Body of pancreas (tissue), 4 donors: ENCODE measurements at regions not wholly inside any gene's neighbourhood (a gene's known extent, or its start where the extent isn't known, plus 50 kb on each side); places are given as distances from the start of the nearest gene placed in this dataset.

Source experiments
- ATAC-seq: fragments of 150-250 bp; one replicate; pipeline ENCODE4 v1.9.1; 2016
- DNase-seq, 4 donors: peaks; one replicate each; pipeline ENCODE4 v3.0.0-alpha.2; 2019
- H3K27ac ChIP-seq, 4 donors: fragments of 200-600 bp; sonication (generic); 1 replicate in 3 of 4; 2 replicates in 1 of 4; pipeline versions ENCODE4 v1.5.1 to v1.6.1; 2016 to 2019; ENCODE audit warnings: mild to moderate bottlenecking in 1 of 4, mixed read lengths in 1 of 4, moderate library complexity in 1 of 4
- H3K27me3 ChIP-seq, 2 donors: fragments of 200-600 bp; sonication (generic); one replicate each; pipeline ENCODE4 v1.6.0; 2016; ENCODE audit warnings: mild to moderate bottlenecking in 1 of 2
- H3K36me3 ChIP-seq, 2 donors: fragments of 200-600 bp; sonication (generic); replicated peaks in 1 of 2; 2 replicates each; pipeline ENCODE4 v1.5.1; 2016; ENCODE audit warnings: low read depth in 2 of 2; ENCODE audit not compliant: insufficient read depth in 1 of 2
- H3K4me1 ChIP-seq: fragments of 200-600 bp; sonication (generic); one replicate; pipeline ENCODE4 v1.6.0; 2016
- H3K4me3 ChIP-seq, 2 donors: fragments of 200-600 bp; sonication (generic); 1 replicate in 1 of 2; 2 replicates in 1 of 2; pipeline ENCODE4 v1.5.1; 2016 to 2019
- H3K9me3 ChIP-seq, 3 donors: fragments of 200-600 bp; sonication (generic); 1 replicate in 2 of 3; 2 replicates in 1 of 3; pipeline ENCODE4 v1.5.1; 2016
- POLR2A ChIP-seq, 3 donors: fragments of 450-650 bp; IDR thresholded peaks; one replicate each; pipeline ENCODE4 v1.6.1; 2016; ENCODE audit warnings: antibody characterized with exemption in 3 of 3, mild to moderate bottlenecking in 2 of 3
- WGBS, 2 donors: methylation state at CpG; one replicate each; pipeline ENCODE4 v1.1.5; 2017; 5-methylcytosine and 5-hydroxymethylcytosine counted together
- intact Hi-C: fragments of 100-400 bp; cut with DNase I; formaldehyde crosslinking; loops from one replicate; pipeline ENCODE4 v1.15.1; 2023
- TF ChIP-seq, protein P1 (sequence below), 7 experiments: fragments of 450-650 bp in 4 of 7; fragments of 200-600 bp in 3 of 7; sonication (generic) in 3 of 7; IDR thresholded peaks; one replicate each; pipeline ENCODE4 v1.5.1; 2016 to 2019; ENCODE audit warnings: antibody characterized with exemption in 7 of 7

DNA sequence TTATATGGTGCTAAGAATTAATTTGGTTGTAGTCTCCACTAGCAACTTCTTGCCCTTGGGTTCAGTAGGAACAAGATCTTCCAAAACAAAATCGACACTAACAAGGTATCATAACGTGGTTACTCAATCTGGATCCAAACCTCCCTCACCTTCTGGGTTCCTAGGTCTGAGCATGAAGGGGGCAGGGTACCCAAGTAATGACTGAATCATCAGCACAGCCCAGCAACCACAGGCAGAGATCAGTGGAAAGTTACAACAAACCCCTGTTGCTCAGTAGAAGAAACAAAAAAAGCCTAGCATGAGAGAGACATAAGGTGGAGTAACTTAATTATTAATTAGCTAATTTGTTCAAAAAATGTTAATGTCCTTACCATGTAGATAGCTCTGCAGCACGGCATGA is 221.4 kb downstream of the BLID start:
- WGBS, 2 donors, result 47 to 74% methylated on average over 3 of the region's 3 CpGs
- no peak for ATAC-seq
- no peak overlapping the region for H3K4me3 ChIP-seq
- intact Hi-C loops, result no loop called here
- H3K9me3 ChIP-seq, result no peaks in the 10 kb centered on the region
- no peaks in the 10 kb centered on the region for H3K36me3 ChIP-seq
- H3K27ac ChIP-seq, result no peak overlapping the region
- H3K4me1 ChIP-seq, result no peaks in the 10 kb centered on the region
- no peak for DNase-seq
- TF ChIP-seq, protein P1, sequence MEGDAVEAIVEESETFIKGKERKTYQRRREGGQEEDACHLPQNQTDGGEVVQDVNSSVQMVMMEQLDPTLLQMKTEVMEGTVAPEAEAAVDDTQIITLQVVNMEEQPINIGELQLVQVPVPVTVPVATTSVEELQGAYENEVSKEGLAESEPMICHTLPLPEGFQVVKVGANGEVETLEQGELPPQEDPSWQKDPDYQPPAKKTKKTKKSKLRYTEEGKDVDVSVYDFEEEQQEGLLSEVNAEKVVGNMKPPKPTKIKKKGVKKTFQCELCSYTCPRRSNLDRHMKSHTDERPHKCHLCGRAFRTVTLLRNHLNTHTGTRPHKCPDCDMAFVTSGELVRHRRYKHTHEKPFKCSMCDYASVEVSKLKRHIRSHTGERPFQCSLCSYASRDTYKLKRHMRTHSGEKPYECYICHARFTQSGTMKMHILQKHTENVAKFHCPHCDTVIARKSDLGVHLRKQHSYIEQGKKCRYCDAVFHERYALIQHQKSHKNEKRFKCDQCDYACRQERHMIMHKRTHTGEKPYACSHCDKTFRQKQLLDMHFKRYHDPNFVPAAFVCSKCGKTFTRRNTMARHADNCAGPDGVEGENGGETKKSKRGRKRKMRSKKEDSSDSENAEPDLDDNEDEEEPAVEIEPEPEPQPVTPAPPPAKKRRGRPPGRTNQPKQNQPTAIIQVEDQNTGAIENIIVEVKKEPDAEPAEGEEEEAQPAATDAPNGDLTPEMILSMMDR (IDR thresholded peaks at IDR 0.05), result no peak
- TF ChIP-seq POLR2A (IDR thresholded peaks at IDR 0.05), result no peak
- H3K27me3 ChIP-seq, result no peaks in the 10 kb centered on the region

DNA sequence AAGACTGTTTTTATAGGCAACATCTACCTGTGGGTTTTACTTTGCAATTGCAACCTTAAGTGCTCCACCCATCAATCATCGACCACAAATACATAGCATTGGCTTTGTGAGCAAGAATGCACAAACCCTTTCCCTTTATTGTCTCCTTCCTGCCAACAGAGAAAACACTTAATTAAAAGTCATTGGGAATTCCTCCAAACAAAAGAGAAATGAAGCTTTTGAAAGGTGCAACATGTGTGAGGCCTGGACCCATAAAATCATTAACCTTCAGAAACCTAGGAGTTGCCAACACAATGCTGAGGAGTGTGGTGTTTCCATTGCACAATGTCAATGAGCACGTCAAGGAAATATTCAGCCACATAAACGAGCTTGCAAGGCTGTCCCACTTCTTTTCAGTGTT is 223.2 kb downstream of the BLID start:
- DNase-seq, result no peak
- intact Hi-C loops, result no loop called here

DNA sequence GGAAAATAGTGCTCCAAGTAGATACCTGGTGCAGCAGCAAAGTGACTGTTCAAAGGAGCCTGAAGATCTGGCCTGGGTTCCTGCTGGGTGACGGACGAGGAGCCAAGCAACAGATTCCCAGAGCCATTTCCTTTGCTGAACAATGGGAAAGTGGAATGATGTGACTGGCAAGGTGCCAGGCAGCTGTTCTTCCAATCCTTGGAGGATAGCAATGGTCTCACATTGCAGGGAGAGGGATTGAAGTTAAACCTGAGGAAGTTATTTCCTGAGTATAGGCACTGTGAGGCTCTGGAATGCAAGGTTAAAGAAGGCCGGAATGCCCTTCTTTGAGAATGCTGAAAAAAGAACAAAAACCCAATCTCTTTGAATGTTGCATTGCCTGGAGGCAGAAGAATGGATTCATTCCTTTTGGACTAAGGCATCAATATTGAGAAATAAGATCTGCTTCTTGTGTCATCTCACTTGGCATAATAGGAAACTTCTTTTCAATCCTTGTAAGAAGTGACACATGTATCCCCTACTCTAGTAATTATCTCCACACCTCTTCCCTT is 223.8 kb downstream of the BLID start:
- Histone ChIP-seq H3K9me3 (no peaks in the 10 kb centered on the region), H3K4me3 (no peak overlapping the region), H3K27me3 (no peaks in the 10 kb centered on the region), H3K27ac (no peak overlapping the region), H3K4me1 (no peaks in the 10 kb centered on the region), H3K36me3 (no peaks in the 10 kb centered on the region)
- intact Hi-C loops, result no loop called here
- ATAC-seq (no peak), DNase-seq (no peak)
- TF ChIP-seq POLR2A (IDR thresholded peaks at IDR 0.05), result no peak
- TF ChIP-seq, protein P1 (IDR thresholded peaks at IDR 0.05), result no peak
- WGBS, 2 donors, result 39 to 55% methylated on average over 3 of the region's 3 CpGs

More for the DNA sequence above, 223.2 kb downstream of the BLID start:
- ATAC-seq, result no peak
- H3K36me3 ChIP-seq, result no peaks in the 10 kb centered on the region
- WGBS, 2 donors, result 26 to 36% methylated on average over 3 of the region's 3 CpGs
- H3K27ac ChIP-seq, result no peak overlapping the region
- H3K4me1 ChIP-seq, result no peaks in the 10 kb centered on the region
- no peak overlapping the region for H3K4me3 ChIP-seq
- TF ChIP-seq POLR2A (IDR thresholded peaks at IDR 0.05), result no peak
- TF ChIP-seq, protein P1 (IDR thresholded peaks at IDR 0.05), result no peak
- H3K9me3 ChIP-seq, result no peaks in the 10 kb centered on the region
- H3K27me3 ChIP-seq, result no peaks in the 10 kb centered on the region

DNA sequence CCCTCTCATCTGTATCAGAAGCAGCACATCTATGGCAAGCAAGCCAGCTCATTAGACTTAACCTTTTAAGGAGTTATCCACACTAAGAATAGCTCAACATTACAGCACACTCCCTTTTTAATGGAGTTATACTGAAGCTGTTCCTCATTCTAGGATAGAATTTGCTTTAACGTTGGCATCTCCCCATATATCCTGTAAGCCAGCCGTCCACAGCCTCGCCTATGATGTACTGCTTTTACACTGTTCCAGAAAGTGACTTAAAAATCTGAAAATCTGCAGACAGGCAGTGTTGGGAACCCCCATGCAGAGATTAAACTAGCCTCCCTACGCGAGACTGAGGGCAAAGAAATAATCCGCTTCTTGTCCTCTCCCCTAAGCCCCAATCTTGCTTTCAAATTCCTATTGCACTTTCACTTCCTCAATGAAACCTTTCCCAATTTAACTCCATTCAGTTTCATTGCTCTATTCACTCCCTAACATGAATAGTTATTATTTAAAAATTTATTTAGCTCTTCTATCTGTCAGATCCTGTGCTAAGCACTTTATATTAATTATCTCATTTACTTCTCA is 225.0 kb downstream of the BLID start:
- Histone ChIP-seq H3K27me3 (no peaks in the 10 kb centered on the region), H3K27ac (no peak overlapping the region), H3K9me3 (no peaks in the 10 kb centered on the region), H3K36me3 (no peaks in the 10 kb centered on the region), H3K4me3 (no peak overlapping the region), H3K4me1 (no peaks in the 10 kb centered on the region)
- intact Hi-C loops, result no loop called here
- DNase-seq (no peak), ATAC-seq (no peak)
- TF ChIP-seq POLR2A (IDR thresholded peaks at IDR 0.05), result no peak
- TF ChIP-seq, protein P1 (IDR thresholded peaks at IDR 0.05), result no peak
- 62 to 79% methylated on average over 6 of the region's 6 CpGs for WGBS, 2 donors

DNA sequence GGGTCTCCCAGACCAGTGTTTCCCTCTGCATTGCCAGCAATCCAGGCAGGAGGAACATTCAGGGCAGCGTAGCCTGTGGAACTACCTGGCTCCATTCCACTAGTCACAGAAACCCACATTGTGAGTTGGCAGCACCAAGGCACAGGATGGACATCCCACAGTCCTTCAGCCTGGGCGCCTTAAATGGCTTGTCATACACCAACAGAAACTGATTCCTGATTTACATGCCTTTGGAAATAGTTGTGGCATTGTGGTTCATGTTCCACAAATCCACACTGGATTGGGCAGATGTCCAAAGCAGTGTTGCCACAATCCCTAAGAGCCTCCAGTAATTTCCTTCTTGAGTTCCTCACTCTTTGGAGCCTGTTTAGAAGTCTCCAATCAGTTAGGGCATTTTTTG is 225.6 kb downstream of the BLID start:
- intact Hi-C loops, result no loop called here
- WGBS, 2 donors, result 34 to 68% methylated on average over 2 of the region's 2 CpGs
- no peak for TF ChIP-seq POLR2A (IDR thresholded peaks at IDR 0.05)
- TF ChIP-seq, protein P1 (IDR thresholded peaks at IDR 0.05), result no peak
- H3K36me3 ChIP-seq, result no peaks in the 10 kb centered on the region
- H3K27ac ChIP-seq, result no peak overlapping the region
- H3K27me3 ChIP-seq, result no peaks in the 10 kb centered on the region
- H3K4me3 ChIP-seq, result no peak overlapping the region
- DNase-seq (no peak), ATAC-seq (no peak)
- H3K4me1 ChIP-seq, result no peaks in the 10 kb centered on the region
- H3K9me3 ChIP-seq, result no peaks in the 10 kb centered on the region
